NOMO-1 treated with DMSO at 0.1 percent for 48 hours (cell line): ENCODE measurements at regions not wholly inside any gene's neighbourhood (a gene's known extent, or its start where the extent isn't known, plus 50 kb on each side); places are given as distances from the start of the nearest gene placed in this dataset.

ENCODE experiments used
- DNase-seq: peaks from one replicate; lab custom pipeline; 2025; ENCODE audit not compliant: unreplicated experiment; lab: John Stamatoyannopoulos, UW

GRCh38 chr2:147515213-147515612, 329.6 kb upstream of the ACVR2A start:
- no peak for DNase-seq

GRCh38 chr2:147512206-147512605, 332.6 kb upstream of the ACVR2A start:
- DNase-seq, result no peak

GRCh38 chr2:147511491-147511948, 333.3 kb upstream of the ACVR2A start:
- no peak for DNase-seq

GRCh38 chr2:147509821-147510220, 335.0 kb upstream of the ACVR2A start:
- no peak for DNase-seq

- DNase-seq, result no peak
Observed at GRCh38 chr2:147506889-147507288, 337.9 kb upstream of the ACVR2A start.

- DNase-seq, result no peak
Observed at GRCh38 chr2:147502711-147503290, 342.0 kb upstream of the ACVR2A start.

GRCh38 chr2:147501968-147502367, 342.9 kb upstream of the ACVR2A start:
- no peak for DNase-seq

- DNase-seq, result no peak
Observed at GRCh38 chr2:147500819-147501395, 343.9 kb upstream of the ACVR2A start.

- DNase-seq, result no peak
Observed at GRCh38 chr2:147500229-147500628, 344.6 kb upstream of the ACVR2A start.

- DNase-seq, result no peak
Observed at GRCh38 chr2:147499785-147500184, 345.0 kb upstream of the ACVR2A start.

GRCh38 chr2:147495734-147496133, 349.1 kb upstream of the ACVR2A start:
- no peak for DNase-seq

GRCh38 chr2:147492471-147492870, 352.4 kb upstream of the ACVR2A start:
- no peak for DNase-seq

GRCh38 chr2:147491506-147491905, 353.3 kb upstream of the ACVR2A start:
- DNase-seq, result no peak

- DNase-seq, result no peak
Observed at GRCh38 chr2:147490401-147491261, 354.2 kb upstream of the ACVR2A start.

GRCh38 chr2:147488472-147488871, 356.4 kb upstream of the ACVR2A start:
- no peak for DNase-seq

GRCh38 chr2:147487978-147488289, 356.9 kb upstream of the ACVR2A start:
- DNase-seq, result no peak

GRCh38 chr2:147487286-147487977, 357.4 kb upstream of the ACVR2A start:
- DNase-seq, result no peak

GRCh38 chr2:147485210-147485851, 359.5 kb upstream of the ACVR2A start:
- no peak for DNase-seq

GRCh38 chr2:147483911-147484310, 360.9 kb upstream of the ACVR2A start:
- DNase-seq, result no peak

GRCh38 chr2:147482916-147483669, 361.7 kb upstream of the ACVR2A start:
- no peak for DNase-seq
